Endodermal cell (in vitro differentiated cells): ENCODE measurements at regions not wholly inside any gene's neighbourhood (a gene's known extent, or its start where the extent isn't known, plus 50 kb on each side); places are given as distances from the start of the nearest gene placed in this dataset.
A peak's percentile ranks its signal among the peaks of the same experiment; 100 is the strongest.

Experiments used
- DNase-seq: peaks from one replicate; pipeline ENCODE4 v3.0.0-alpha.2; 2017
- H3K27ac ChIP-seq: 2 replicates; pipeline ENCODE4 v1.5.1; 2013; ENCODE audit warnings: mild to moderate bottlenecking, low read depth, low read length, moderate library complexity
- H3K27me3 ChIP-seq: 2 replicates; pipeline ENCODE4 v1.6.1; 2013; ENCODE audit warnings: mild to moderate bottlenecking, low read length, moderate library complexity; ENCODE audit not compliant: insufficient read depth, control insufficient read depth, poor library complexity, severe bottlenecking
- H3K36me3 ChIP-seq: 2 replicates; pipeline ENCODE4 v1.7.0; 2013; ENCODE audit warnings: mild to moderate bottlenecking, low read length, moderate library complexity; ENCODE audit not compliant: control insufficient read depth, insufficient read depth
- H3K4me1 ChIP-seq: one replicate; pipeline ENCODE4 v1.7.0; 2013; ENCODE audit warnings: low read length; ENCODE audit not compliant: control insufficient read depth, insufficient read depth
- H3K4me3 ChIP-seq: 2 replicates; pipeline ENCODE4 v1.5.1; 2013; ENCODE audit warnings: mild to moderate bottlenecking, low read length, moderate library complexity
- H3K9ac ChIP-seq: 2 replicates; pipeline ENCODE4 v1.6.1; 2013; ENCODE audit warnings: mild to moderate bottlenecking, low read length, moderate library complexity; ENCODE audit not compliant: poor library complexity, severe bottlenecking; ENCODE audit errors: extremely low read depth
- H3K9me3 ChIP-seq: 2 replicates; pipeline ENCODE4 v1.6.1; 2013; ENCODE audit warnings: mild to moderate bottlenecking, low read length, moderate library complexity; ENCODE audit not compliant: control insufficient read depth
- H3K27ac Mint-ChIP-seq: 2 replicates; pipeline ENCODE4 v1.8.0; 2020; ENCODE audit warnings: mixed read lengths
- H3K27me3 Mint-ChIP-seq: 2 replicates; pipeline ENCODE4 v1.8.0; 2021; ENCODE audit warnings: mild to moderate bottlenecking, mixed read lengths; ENCODE audit not compliant: insufficient read depth
- H3K36me3 Mint-ChIP-seq: 2 replicates; pipeline ENCODE4 v1.8.0; 2020; ENCODE audit warnings: low read depth, mixed read lengths
- H3K4me1 Mint-ChIP-seq: 2 replicates; pipeline ENCODE4 v1.8.0; 2020; ENCODE audit warnings: mixed read lengths
- H3K4me3 Mint-ChIP-seq: 2 replicates; pipeline ENCODE4 v1.8.0; 2020; ENCODE audit warnings: mild to moderate bottlenecking, moderate library complexity, mixed read lengths
- H3K9me3 Mint-ChIP-seq: 2 replicates; pipeline ENCODE4 v1.8.0; 2020; ENCODE audit warnings: mild to moderate bottlenecking, mixed read lengths
- WGBS, 2 experiments: methylation state at CpG; one replicate each; pipeline versions ENCODE4 v1.1.5 to v1.1.7; 2013; ENCODE audit warnings: missing lambda C conversion rate in 2 of 2, mixed read lengths in 1 of 2; ENCODE audit not compliant: insufficient coverage in 1 of 2, insufficient read length in 1 of 2; 5-methylcytosine and 5-hydroxymethylcytosine counted together
- TF ChIP-seq, protein P1 (sequence below): fragments of 200-600 bp; sonication (generic); conservative IDR thresholded peaks from 2 replicates; pipeline ENCODE4 v1.5.0; 2021; ENCODE audit warnings: antibody characterized with exemption, mild to moderate bottlenecking

GRCh38 chr13:78829821-78830220, 170.9 kb upstream of the OBI1 start:
- no peaks in the 10 kb centered on the region for H3K4me1 Mint-ChIP-seq
- TF ChIP-seq, protein P1, sequence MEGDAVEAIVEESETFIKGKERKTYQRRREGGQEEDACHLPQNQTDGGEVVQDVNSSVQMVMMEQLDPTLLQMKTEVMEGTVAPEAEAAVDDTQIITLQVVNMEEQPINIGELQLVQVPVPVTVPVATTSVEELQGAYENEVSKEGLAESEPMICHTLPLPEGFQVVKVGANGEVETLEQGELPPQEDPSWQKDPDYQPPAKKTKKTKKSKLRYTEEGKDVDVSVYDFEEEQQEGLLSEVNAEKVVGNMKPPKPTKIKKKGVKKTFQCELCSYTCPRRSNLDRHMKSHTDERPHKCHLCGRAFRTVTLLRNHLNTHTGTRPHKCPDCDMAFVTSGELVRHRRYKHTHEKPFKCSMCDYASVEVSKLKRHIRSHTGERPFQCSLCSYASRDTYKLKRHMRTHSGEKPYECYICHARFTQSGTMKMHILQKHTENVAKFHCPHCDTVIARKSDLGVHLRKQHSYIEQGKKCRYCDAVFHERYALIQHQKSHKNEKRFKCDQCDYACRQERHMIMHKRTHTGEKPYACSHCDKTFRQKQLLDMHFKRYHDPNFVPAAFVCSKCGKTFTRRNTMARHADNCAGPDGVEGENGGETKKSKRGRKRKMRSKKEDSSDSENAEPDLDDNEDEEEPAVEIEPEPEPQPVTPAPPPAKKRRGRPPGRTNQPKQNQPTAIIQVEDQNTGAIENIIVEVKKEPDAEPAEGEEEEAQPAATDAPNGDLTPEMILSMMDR: no peak

GRCh38 chr13:78827471-78827870, 168.5 kb upstream of the OBI1 start:
- Histone ChIP-seq H3K9ac (no peak overlapping the region), H3K4me1 (no peaks in the 10 kb centered on the region), H3K27ac (no peak overlapping the region), H3K36me3 (no peaks in the 10 kb centered on the region), H3K4me3 (no peak overlapping the region), H3K27me3 (peaks cover 66% of the 10 kb centered on the region), H3K9me3 (no peaks in the 10 kb centered on the region)
- no peak overlapping the region for H3K4me3 Mint-ChIP-seq
- WGBS, 2 experiments: 75 to 79% methylated on average over 1 to 3 of the region's 3 CpGs
- DNase-seq: peak; percentile 47
- TF ChIP-seq, protein P1: no peak
- H3K4me1 Mint-ChIP-seq: no peaks in the 10 kb centered on the region
- no peaks in the 10 kb centered on the region for H3K36me3 Mint-ChIP-seq
- H3K27ac Mint-ChIP-seq: no peak overlapping the region
- peaks cover 27% of the 10 kb centered on the region for H3K27me3 Mint-ChIP-seq
- H3K9me3 Mint-ChIP-seq: no peaks in the 10 kb centered on the region

More at GRCh38 chr13:78829821-78830220, 170.9 kb upstream of the OBI1 start:
- no peaks in the 10 kb centered on the region for H3K9me3 ChIP-seq
- H3K4me1 ChIP-seq: no peaks in the 10 kb centered on the region
- H3K9ac ChIP-seq: no peak overlapping the region
- no peak overlapping the region for H3K4me3 Mint-ChIP-seq
- peaks cover 43% of the 10 kb centered on the region for H3K27me3 ChIP-seq
- no peak overlapping the region for H3K4me3 ChIP-seq
- H3K36me3 Mint-ChIP-seq: no peaks in the 10 kb centered on the region
- no peak for DNase-seq
- H3K27ac Mint-ChIP-seq: no peak overlapping the region
- H3K27ac ChIP-seq: no peak overlapping the region
- no peaks in the 10 kb centered on the region for H3K36me3 ChIP-seq
- H3K27me3 Mint-ChIP-seq: peaks cover 15% of the 10 kb centered on the region
- H3K9me3 Mint-ChIP-seq: no peaks in the 10 kb centered on the region

DNA sequence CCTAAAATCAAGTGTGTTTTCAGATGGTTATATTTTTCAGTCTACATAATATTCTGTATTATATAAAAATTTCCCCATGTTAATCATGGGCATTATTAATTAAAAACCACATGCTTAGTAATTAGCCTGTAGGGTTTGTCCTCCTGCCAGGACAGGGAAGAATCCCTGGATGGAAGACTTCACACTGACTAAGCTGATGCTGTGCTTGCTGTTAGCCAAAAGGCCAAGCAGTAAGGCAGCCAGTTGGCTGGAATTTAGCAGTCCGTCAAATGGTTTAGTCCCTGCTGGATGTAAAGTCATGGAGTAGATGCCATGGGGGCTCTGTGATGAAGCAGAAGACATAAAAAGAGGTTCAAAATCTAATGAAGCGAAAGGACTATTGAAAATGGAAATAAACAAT, 168.0 kb upstream of the OBI1 start:
- no peak overlapping the region for H3K4me3 Mint-ChIP-seq
- H3K9me3 Mint-ChIP-seq: no peaks in the 10 kb centered on the region
- no peak for DNase-seq

More for the DNA sequence above, 168.0 kb upstream of the OBI1 start:
- Histone ChIP-seq H3K36me3 (no peaks in the 10 kb centered on the region), H3K4me1 (no peaks in the 10 kb centered on the region), H3K9me3 (no peaks in the 10 kb centered on the region), H3K4me3 (no peak overlapping the region), H3K27ac (no peak overlapping the region), H3K27me3 (peaks cover 71% of the 10 kb centered on the region), H3K9ac (no peak overlapping the region)
- H3K27ac Mint-ChIP-seq: no peak overlapping the region
- no peaks in the 10 kb centered on the region for H3K4me1 Mint-ChIP-seq
- TF ChIP-seq, protein P1: no peak
- 91 to 100% methylated on average over 1 of the region's 2 CpGs for WGBS, 2 experiments
- no peaks in the 10 kb centered on the region for H3K36me3 Mint-ChIP-seq
- peaks cover 32% of the 10 kb centered on the region for H3K27me3 Mint-ChIP-seq
